ENCODE measurements at regions not wholly inside any gene's neighbourhood (a gene's known extent, or its start where the extent isn't known, plus 50 kb on each side); places are given as distances from the start of the nearest gene placed in this dataset.

- Mint-ChIP-seq H3K4me3 (no peak overlapping the region), H3K27me3 (ENCODE audit: low read depth) (peaks cover 2% of the 10 kb centered on the region), H3K27ac (ENCODE audit: unreplicated experiment) (no peak overlapping the region), H3K36me3 (ENCODE audit: low read depth) (no peaks in the 10 kb centered on the region), H3K4me1 (peaks cover 15% of the 10 kb centered on the region), H3K9me3 (no peaks in the 10 kb centered on the region)
- TF ChIP-seq, protein P1, sequence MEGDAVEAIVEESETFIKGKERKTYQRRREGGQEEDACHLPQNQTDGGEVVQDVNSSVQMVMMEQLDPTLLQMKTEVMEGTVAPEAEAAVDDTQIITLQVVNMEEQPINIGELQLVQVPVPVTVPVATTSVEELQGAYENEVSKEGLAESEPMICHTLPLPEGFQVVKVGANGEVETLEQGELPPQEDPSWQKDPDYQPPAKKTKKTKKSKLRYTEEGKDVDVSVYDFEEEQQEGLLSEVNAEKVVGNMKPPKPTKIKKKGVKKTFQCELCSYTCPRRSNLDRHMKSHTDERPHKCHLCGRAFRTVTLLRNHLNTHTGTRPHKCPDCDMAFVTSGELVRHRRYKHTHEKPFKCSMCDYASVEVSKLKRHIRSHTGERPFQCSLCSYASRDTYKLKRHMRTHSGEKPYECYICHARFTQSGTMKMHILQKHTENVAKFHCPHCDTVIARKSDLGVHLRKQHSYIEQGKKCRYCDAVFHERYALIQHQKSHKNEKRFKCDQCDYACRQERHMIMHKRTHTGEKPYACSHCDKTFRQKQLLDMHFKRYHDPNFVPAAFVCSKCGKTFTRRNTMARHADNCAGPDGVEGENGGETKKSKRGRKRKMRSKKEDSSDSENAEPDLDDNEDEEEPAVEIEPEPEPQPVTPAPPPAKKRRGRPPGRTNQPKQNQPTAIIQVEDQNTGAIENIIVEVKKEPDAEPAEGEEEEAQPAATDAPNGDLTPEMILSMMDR (conservative IDR thresholded peaks at IDR 0.05): no peak
- DNase-seq (ENCODE audit: low read depth, low spot score): no peak
Observed at GRCh38 chr13:28585561-28585960, 73.4 kb upstream of the POMP start.

- no peak for DNase-seq (ENCODE audit: low read depth, low spot score)
- no peaks in the 10 kb centered on the region for H3K9me3 Mint-ChIP-seq
- H3K27ac Mint-ChIP-seq (ENCODE audit: unreplicated experiment): no peak overlapping the region
- peaks cover 16% of the 10 kb centered on the region for H3K4me1 Mint-ChIP-seq
- H3K27me3 Mint-ChIP-seq (ENCODE audit: low read depth): peaks cover 2% of the 10 kb centered on the region
- H3K36me3 Mint-ChIP-seq (ENCODE audit: low read depth): no peaks in the 10 kb centered on the region
- TF ChIP-seq, protein P1 (conservative IDR thresholded peaks at IDR 0.05): no peak
- H3K4me3 Mint-ChIP-seq: no peak overlapping the region
Observed at GRCh38 chr13:28584873-28585381, 74.0 kb upstream of the POMP start.

GRCh38 chr13:28583651-28584091 is 75.3 kb upstream of the POMP start:
- Mint-ChIP-seq H3K9me3 (no peaks in the 10 kb centered on the region), H3K4me1 (peaks cover 22% of the 10 kb centered on the region), H3K36me3 (ENCODE audit: low read depth) (no peaks in the 10 kb centered on the region), H3K27ac (ENCODE audit: unreplicated experiment) (no peak overlapping the region), H3K27me3 (ENCODE audit: low read depth) (peaks cover 2% of the 10 kb centered on the region), H3K4me3 (no peak overlapping the region)
- no peak for DNase-seq (ENCODE audit: low read depth, low spot score)
- TF ChIP-seq, protein P1 (conservative IDR thresholded peaks at IDR 0.05): no peak

DNA sequence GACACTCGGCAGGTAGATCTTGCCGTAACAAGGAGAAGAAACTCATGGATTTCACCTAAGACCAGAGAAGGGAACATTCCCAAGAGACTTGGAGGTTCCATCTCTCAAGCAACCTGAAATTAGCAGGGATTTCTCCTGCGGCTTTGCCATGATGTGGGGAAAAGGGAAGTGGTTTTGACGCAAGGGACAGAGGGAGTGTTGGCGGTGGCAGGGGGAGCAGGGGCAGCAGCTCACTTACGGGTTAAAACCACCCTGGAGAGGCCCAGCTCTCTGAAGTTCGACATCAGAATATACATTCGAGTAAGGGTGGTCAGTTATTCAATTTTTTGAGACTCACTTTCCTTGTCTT is 76.1 kb upstream of the POMP start:
- H3K27me3 Mint-ChIP-seq (ENCODE audit: low read depth): peaks cover 2% of the 10 kb centered on the region
- H3K27ac Mint-ChIP-seq (ENCODE audit: unreplicated experiment): no peak overlapping the region
- no peaks in the 10 kb centered on the region for H3K9me3 Mint-ChIP-seq
- DNase-seq (ENCODE audit: low read depth, low spot score): no peak
- H3K4me3 Mint-ChIP-seq: no peak overlapping the region
- TF ChIP-seq, protein P1 (conservative IDR thresholded peaks at IDR 0.05): no peak
- peaks cover 22% of the 10 kb centered on the region for H3K4me1 Mint-ChIP-seq
- H3K36me3 Mint-ChIP-seq (ENCODE audit: low read depth): no peaks in the 10 kb centered on the region

GRCh38 chr13:28582225-28582891 is 76.6 kb upstream of the POMP start:
- TF ChIP-seq, protein P1 (conservative IDR thresholded peaks at IDR 0.05): no peak
- no peaks in the 10 kb centered on the region for H3K36me3 Mint-ChIP-seq (ENCODE audit: low read depth)
- no peak for DNase-seq (ENCODE audit: low read depth, low spot score)
- peaks cover 2% of the 10 kb centered on the region for H3K27me3 Mint-ChIP-seq (ENCODE audit: low read depth)
- H3K27ac Mint-ChIP-seq (ENCODE audit: unreplicated experiment): no peak overlapping the region
- H3K4me3 Mint-ChIP-seq: no peak overlapping the region
- H3K4me1 Mint-ChIP-seq: peaks cover 22% of the 10 kb centered on the region
- no peaks in the 10 kb centered on the region for H3K9me3 Mint-ChIP-seq
